ENCODE measurements at regions not wholly inside any gene's neighbourhood (a gene's known extent, or its start where the extent isn't known, plus 50 kb on each side); places are given as distances from the start of the nearest gene placed in this dataset.

- TF ChIP-seq TAF1 (IDR thresholded peaks at IDR 0.05; ENCODE audit: borderline replicate concordance, low read depth, low read length) (no peak), POLR2A (IDR thresholded peaks at IDR 0.05; ENCODE audit: low read depth, low read length) (no peak), POLR2AphosphoS5 (IDR thresholded peaks at IDR 0.05; ENCODE audit: low read depth, low read length) (no peak)
These were observed 698.9 kb downstream of the GALR1 start for GRCh38 chr18:77948567-77948966.

Data from GM12892 (cell line).